GM23338 (cell line): ENCODE measurements at regions not wholly inside any gene's neighbourhood (a gene's known extent, or its start where the extent isn't known, plus 50 kb on each side); places are given as distances from the start of the nearest gene placed in this dataset.

Source experiments
- ATAC-seq: fragments of 200-7000 bp; cut with Tn5 transposase; 3 replicates; pipeline ENCODE4 v1.9.1; 2020
- DNase-seq: peaks from one replicate; pipeline ENCODE4 v3.0.0-alpha.2; 2015; ENCODE audit warnings: low spot score
- H2AFZ ChIP-seq: fragments of 200-600 bp; sonication (generic); 2 replicates; pipeline ENCODE4 v1.8.0; 2016; ENCODE audit warnings: antibody characterized with exemption, mild to moderate bottlenecking, moderate library complexity
- H3F3A ChIP-seq: fragments of 200-600 bp; sonication (generic); replicated peaks from 2 replicates; pipeline ENCODE4 v1.8.0; 2017; ENCODE audit warnings: antibody characterized with exemption, mixed run types, low read depth
- H3K27ac ChIP-seq: fragments of 200-600 bp; sonication (generic); 2 replicates; pipeline ENCODE4 v1.6.1; 2016; ENCODE audit warnings: low read depth
- H3K27me3 ChIP-seq: fragments of 200-600 bp; sonication (generic); 2 replicates; pipeline ENCODE4 v1.8.0; 2016; ENCODE audit warnings: mild to moderate bottlenecking, mixed run types, moderate library complexity; ENCODE audit not compliant: insufficient read depth
- H3K36me3 ChIP-seq: fragments of 200-600 bp; sonication (generic); 2 replicates; pipeline ENCODE4 v1.8.0; 2016; ENCODE audit warnings: mild to moderate bottlenecking; ENCODE audit not compliant: insufficient read depth
- H3K4me1 ChIP-seq: fragments of 200-600 bp; sonication (generic); 2 replicates; pipeline ENCODE4 v1.8.0; 2016; ENCODE audit warnings: mild to moderate bottlenecking, moderate library complexity; ENCODE audit not compliant: insufficient read depth
- H3K4me2 ChIP-seq: fragments of 200-600 bp; sonication (generic); 2 replicates; pipeline ENCODE4 v1.7.1; 2017; ENCODE audit warnings: mixed run types
- H3K4me3 ChIP-seq: fragments of 200-600 bp; sonication (generic); 2 replicates; pipeline ENCODE4 v1.6.1; 2016; ENCODE audit warnings: mixed run types
- H3K79me2 ChIP-seq: fragments of 200-600 bp; sonication (generic); replicated peaks from 2 replicates; pipeline ENCODE4 v1.8.0; 2017; ENCODE audit warnings: mild to moderate bottlenecking; ENCODE audit not compliant: insufficient read depth
- H3K9me2 ChIP-seq: fragments of 200-600 bp; sonication (generic); 2 replicates; pipeline ENCODE4 v1.8.0; 2017; ENCODE audit not compliant: insufficient read depth
- H4K20me1 ChIP-seq: fragments of 200-600 bp; sonication (generic); replicated peaks from 2 replicates; pipeline ENCODE4 v1.8.0; 2017; ENCODE audit warnings: mild to moderate bottlenecking; ENCODE audit not compliant: insufficient read depth
- H3K27ac Mint-ChIP-seq: 2 replicates; pipeline ENCODE4 v1.8.0; 2020; ENCODE audit warnings: inconsistent platforms, mild to moderate bottlenecking, moderate library complexity, mixed read lengths
- H3K27me3 Mint-ChIP-seq: 3 replicates; pipeline ENCODE4 v1.8.0; 2022; ENCODE audit warnings: low read depth, mild to moderate bottlenecking, moderate library complexity, mixed read lengths, inconsistent platforms; ENCODE audit not compliant: insufficient read depth, poor library complexity
- H3K36me3 Mint-ChIP-seq: 3 replicates; pipeline ENCODE4 v1.8.0; 2021; ENCODE audit warnings: low read depth, mild to moderate bottlenecking, inconsistent platforms, moderate library complexity, mixed read lengths
- H3K4me1 Mint-ChIP-seq: 3 replicates; pipeline ENCODE4 v1.8.0; 2020; ENCODE audit warnings: mild to moderate bottlenecking, inconsistent platforms, mixed read lengths
- H3K4me3 Mint-ChIP-seq: 3 replicates; pipeline ENCODE4 v1.8.0; 2021; ENCODE audit warnings: moderate library complexity, mild to moderate bottlenecking, inconsistent platforms, mixed read lengths
- H3K9me3 Mint-ChIP-seq: 3 replicates; pipeline ENCODE4 v1.8.0; 2020; ENCODE audit warnings: moderate library complexity, mild to moderate bottlenecking, inconsistent platforms, mixed read lengths
- CREB1 ChIP-seq: fragments of 250-450 bp; sonication (Bioruptor Pico); IDR thresholded peaks from 2 replicates; pipeline ENCODE4 v1.5.0; 2020; ENCODE audit warnings: low read depth, mild to moderate bottlenecking, moderate library complexity
- EZH2 ChIP-seq: fragments of 200-600 bp; sonication (generic); IDR thresholded peaks from one replicate; pipeline ENCODE4 v1.8.0; 2017; ENCODE audit warnings: antibody characterized with exemption, mild to moderate bottlenecking, low read depth; ENCODE audit not compliant: unreplicated experiment
- JUNB ChIP-seq: IDR thresholded peaks from one replicate; pipeline ENCODE4 v1.6.1; 2016; ENCODE audit warnings: antibody characterized with exemption; ENCODE audit not compliant: unreplicated experiment
- POLR2AphosphoS5 ChIP-seq: IDR thresholded peaks from 2 replicates; pipeline ENCODE4 v1.6.1; 2016; ENCODE audit warnings: antibody characterized with exemption, low read depth
- STAT1 ChIP-seq: IDR thresholded peaks from one replicate; pipeline ENCODE4 v1.6.1; 2016; ENCODE audit warnings: antibody characterized with exemption; ENCODE audit not compliant: unreplicated experiment
- ZNF114 ChIP-seq: fragments of 250-450 bp; sonication (Bioruptor Pico); IDR thresholded peaks from 2 replicates; pipeline ENCODE4 v1.5.0; 2020; ENCODE audit warnings: mild to moderate bottlenecking, moderate library complexity
- ZNF331 ChIP-seq: fragments of 250-450 bp; sonication (Bioruptor Pico); IDR thresholded peaks from 2 replicates; pipeline ENCODE4 v1.5.0; 2020; ENCODE audit warnings: low read depth, mild to moderate bottlenecking, moderate library complexity
- TF ChIP-seq, protein P1 (sequence below): IDR thresholded peaks from one replicate; pipeline ENCODE4 v1.6.1; 2018; ENCODE audit warnings: antibody characterized with exemption; ENCODE audit not compliant: unreplicated experiment
- TF ChIP-seq, protein P2 (sequence below), 2 experiments: fragments of 200-600 bp in 1 of 2; sonication (generic) in 1 of 2; conservative IDR thresholded peaks; 2 replicates each; pipeline versions ENCODE4 v1.5.1 to v1.6.1; 2016 to 2017; ENCODE audit warnings: antibody characterized with exemption in 2 of 2, low read depth in 2 of 2, mild to moderate bottlenecking in 2 of 2, moderate library complexity in 1 of 2

- H3F3A ChIP-seq, result no peaks in the 10 kb centered on the region
- Mint-ChIP-seq H3K36me3 (no peaks in the 10 kb centered on the region), H3K4me3 (no peak overlapping the region), H3K27me3 (peaks cover 2% of the 10 kb centered on the region), H3K9me3 (no peaks in the 10 kb centered on the region), H3K4me1 (peaks cover 16% of the 10 kb centered on the region; the same call in 2 of the 3 replicates), H3K27ac (no peak overlapping the region)
- H3K9me2 ChIP-seq, result no peaks in the 10 kb centered on the region
- no peak overlapping the region for H2AFZ ChIP-seq
- no peak overlapping the region for H3K4me2 ChIP-seq
- DNase-seq (no peak), ATAC-seq (no peak)
- H3K36me3 ChIP-seq, result no peaks in the 10 kb centered on the region
- no peak for TF ChIP-seq CREB1 (CRISPR knock-in tag)
- TF ChIP-seq EZH2, result no peak
- TF ChIP-seq, protein P1, sequence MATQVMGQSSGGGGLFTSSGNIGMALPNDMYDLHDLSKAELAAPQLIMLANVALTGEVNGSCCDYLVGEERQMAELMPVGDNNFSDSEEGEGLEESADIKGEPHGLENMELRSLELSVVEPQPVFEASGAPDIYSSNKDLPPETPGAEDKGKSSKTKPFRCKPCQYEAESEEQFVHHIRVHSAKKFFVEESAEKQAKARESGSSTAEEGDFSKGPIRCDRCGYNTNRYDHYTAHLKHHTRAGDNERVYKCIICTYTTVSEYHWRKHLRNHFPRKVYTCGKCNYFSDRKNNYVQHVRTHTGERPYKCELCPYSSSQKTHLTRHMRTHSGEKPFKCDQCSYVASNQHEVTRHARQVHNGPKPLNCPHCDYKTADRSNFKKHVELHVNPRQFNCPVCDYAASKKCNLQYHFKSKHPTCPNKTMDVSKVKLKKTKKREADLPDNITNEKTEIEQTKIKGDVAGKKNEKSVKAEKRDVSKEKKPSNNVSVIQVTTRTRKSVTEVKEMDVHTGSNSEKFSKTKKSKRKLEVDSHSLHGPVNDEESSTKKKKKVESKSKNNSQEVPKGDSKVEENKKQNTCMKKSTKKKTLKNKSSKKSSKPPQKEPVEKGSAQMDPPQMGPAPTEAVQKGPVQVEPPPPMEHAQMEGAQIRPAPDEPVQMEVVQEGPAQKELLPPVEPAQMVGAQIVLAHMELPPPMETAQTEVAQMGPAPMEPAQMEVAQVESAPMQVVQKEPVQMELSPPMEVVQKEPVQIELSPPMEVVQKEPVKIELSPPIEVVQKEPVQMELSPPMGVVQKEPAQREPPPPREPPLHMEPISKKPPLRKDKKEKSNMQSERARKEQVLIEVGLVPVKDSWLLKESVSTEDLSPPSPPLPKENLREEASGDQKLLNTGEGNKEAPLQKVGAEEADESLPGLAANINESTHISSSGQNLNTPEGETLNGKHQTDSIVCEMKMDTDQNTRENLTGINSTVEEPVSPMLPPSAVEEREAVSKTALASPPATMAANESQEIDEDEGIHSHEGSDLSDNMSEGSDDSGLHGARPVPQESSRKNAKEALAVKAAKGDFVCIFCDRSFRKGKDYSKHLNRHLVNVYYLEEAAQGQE, result no peak
- no peak for TF ChIP-seq POLR2AphosphoS5
- no peak for TF ChIP-seq JUNB
- H3K27ac ChIP-seq, result no peak overlapping the region
- H3K79me2 ChIP-seq, result no peaks in the 10 kb centered on the region
- H4K20me1 ChIP-seq, result no peaks in the 10 kb centered on the region
- no peak overlapping the region for H3K4me3 ChIP-seq
- H3K4me1 ChIP-seq, result peaks cover 8% of the 10 kb centered on the region
- H3K27me3 ChIP-seq, result no peaks in the 10 kb centered on the region
Observed at GRCh38 chr10:3474266-3474665, 301.7 kb upstream of the PITRM1 start.

GRCh38 chr10:3473271-3473670 is 300.7 kb upstream of the PITRM1 start:
- no peaks in the 10 kb centered on the region for H3K36me3 ChIP-seq
- H3F3A ChIP-seq, result no peaks in the 10 kb centered on the region
- H2AFZ ChIP-seq, result no peak overlapping the region
- no peaks in the 10 kb centered on the region for H3K36me3 Mint-ChIP-seq
- no peaks in the 10 kb centered on the region for H3K79me2 ChIP-seq
- H3K27me3 Mint-ChIP-seq, result peaks cover 2% of the 10 kb centered on the region
- ATAC-seq, result no peak
- no peaks in the 10 kb centered on the region for H3K27me3 ChIP-seq
- H4K20me1 ChIP-seq, result no peaks in the 10 kb centered on the region
- DNase-seq, result no peak
- H3K4me1 Mint-ChIP-seq, result peaks cover 23% of the 10 kb centered on the region
- no peak overlapping the region for H3K4me3 ChIP-seq
- H3K9me2 ChIP-seq, result no peaks in the 10 kb centered on the region
- H3K9me3 Mint-ChIP-seq, result no peaks in the 10 kb centered on the region
- H3K27ac Mint-ChIP-seq, result no peak overlapping the region
- H3K4me3 Mint-ChIP-seq, result no peak overlapping the region
- no peak overlapping the region for H3K4me2 ChIP-seq
- no peak overlapping the region for H3K27ac ChIP-seq
- peaks cover 8% of the 10 kb centered on the region for H3K4me1 ChIP-seq
- TF ChIP-seq ZNF114 (CRISPR knock-in tag), result no peak
- TF ChIP-seq, protein P1, result no peak
- no peak for TF ChIP-seq ZNF331
- no peak for TF ChIP-seq POLR2AphosphoS5
- TF ChIP-seq EZH2, result no peak
- TF ChIP-seq, protein P2, sequence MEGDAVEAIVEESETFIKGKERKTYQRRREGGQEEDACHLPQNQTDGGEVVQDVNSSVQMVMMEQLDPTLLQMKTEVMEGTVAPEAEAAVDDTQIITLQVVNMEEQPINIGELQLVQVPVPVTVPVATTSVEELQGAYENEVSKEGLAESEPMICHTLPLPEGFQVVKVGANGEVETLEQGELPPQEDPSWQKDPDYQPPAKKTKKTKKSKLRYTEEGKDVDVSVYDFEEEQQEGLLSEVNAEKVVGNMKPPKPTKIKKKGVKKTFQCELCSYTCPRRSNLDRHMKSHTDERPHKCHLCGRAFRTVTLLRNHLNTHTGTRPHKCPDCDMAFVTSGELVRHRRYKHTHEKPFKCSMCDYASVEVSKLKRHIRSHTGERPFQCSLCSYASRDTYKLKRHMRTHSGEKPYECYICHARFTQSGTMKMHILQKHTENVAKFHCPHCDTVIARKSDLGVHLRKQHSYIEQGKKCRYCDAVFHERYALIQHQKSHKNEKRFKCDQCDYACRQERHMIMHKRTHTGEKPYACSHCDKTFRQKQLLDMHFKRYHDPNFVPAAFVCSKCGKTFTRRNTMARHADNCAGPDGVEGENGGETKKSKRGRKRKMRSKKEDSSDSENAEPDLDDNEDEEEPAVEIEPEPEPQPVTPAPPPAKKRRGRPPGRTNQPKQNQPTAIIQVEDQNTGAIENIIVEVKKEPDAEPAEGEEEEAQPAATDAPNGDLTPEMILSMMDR (conservative IDR thresholded peaks at IDR 0.05; ENCODE audit: low read depth in 2 of 2), result no peak
- no peak for TF ChIP-seq STAT1
